ENCODE measurements at regions not wholly inside any gene's neighbourhood (a gene's known extent, or its start where the extent isn't known, plus 50 kb on each side); places are given as distances from the start of the nearest gene placed in this dataset.

DNA sequence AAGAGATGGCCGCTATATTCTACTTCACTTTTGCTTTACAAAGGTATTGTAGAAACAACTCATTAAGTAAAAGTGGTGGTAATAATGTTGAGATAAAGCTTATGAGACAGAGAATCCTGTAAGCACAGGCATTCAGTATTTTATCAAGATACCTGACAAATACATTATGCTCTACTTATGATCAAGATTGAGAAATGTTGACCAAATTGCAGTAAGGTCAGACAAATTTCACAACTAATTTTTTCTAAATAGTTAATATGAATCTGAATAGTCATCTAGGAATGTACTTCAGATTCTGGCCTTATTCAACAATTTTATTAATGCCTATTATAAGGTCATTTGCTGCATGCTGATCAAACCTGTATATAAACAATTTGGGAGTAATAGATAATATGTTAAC, 95.1 kb upstream of the MBNL1 start:
- H3K9me3 ChIP-seq = no peaks in the 10 kb centered on the region
- H3K4me3 ChIP-seq (ENCODE audit: low read depth, low read length) = no peak overlapping the region
- H3K4me1 ChIP-seq = no peaks in the 10 kb centered on the region
- no peaks in the 10 kb centered on the region for H3K36me3 ChIP-seq
- TF ChIP-seq, protein P1, sequence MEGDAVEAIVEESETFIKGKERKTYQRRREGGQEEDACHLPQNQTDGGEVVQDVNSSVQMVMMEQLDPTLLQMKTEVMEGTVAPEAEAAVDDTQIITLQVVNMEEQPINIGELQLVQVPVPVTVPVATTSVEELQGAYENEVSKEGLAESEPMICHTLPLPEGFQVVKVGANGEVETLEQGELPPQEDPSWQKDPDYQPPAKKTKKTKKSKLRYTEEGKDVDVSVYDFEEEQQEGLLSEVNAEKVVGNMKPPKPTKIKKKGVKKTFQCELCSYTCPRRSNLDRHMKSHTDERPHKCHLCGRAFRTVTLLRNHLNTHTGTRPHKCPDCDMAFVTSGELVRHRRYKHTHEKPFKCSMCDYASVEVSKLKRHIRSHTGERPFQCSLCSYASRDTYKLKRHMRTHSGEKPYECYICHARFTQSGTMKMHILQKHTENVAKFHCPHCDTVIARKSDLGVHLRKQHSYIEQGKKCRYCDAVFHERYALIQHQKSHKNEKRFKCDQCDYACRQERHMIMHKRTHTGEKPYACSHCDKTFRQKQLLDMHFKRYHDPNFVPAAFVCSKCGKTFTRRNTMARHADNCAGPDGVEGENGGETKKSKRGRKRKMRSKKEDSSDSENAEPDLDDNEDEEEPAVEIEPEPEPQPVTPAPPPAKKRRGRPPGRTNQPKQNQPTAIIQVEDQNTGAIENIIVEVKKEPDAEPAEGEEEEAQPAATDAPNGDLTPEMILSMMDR (IDR thresholded peaks at IDR 0.05; ENCODE audit: low read depth, low read length) = no peak
- peaks cover 6% of the 10 kb centered on the region for H3K27me3 ChIP-seq
- no peak for DNase-seq

DNA sequence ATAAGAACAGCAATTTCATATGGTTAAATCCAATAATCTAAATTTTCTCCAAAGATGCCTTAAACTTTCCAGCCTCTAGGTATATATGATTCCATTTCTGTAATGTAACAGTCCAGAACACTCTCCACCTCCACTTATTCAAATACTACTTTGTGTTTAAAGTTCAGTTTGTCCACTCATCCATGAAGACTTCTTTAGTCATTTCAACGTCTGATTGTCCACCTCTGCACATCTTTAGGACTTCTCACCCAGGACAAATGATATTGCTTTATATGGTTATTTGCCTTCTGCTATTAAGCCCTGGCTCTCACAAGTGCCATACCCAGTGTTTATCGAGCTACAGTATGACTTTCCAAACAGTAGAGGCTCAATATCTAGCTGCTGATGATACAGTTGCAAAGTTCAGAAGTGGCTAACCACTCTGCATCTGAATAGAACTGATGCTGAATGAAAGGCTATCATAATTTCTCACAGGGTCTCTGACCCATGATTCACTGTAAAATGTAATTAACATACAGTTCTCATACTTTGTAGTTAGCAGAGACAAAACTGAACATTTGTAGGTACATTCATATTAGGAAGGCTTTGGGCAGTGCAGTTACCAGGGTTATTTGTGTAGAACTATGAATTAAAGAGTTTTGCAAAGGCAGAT, 93.7 kb upstream of the MBNL1 start:
- no peaks in the 10 kb centered on the region for H3K9me3 ChIP-seq
- TF ChIP-seq, protein P1 (IDR thresholded peaks at IDR 0.05; ENCODE audit: low read depth, low read length) = no peak
- H3K27me3 ChIP-seq = peaks cover 6% of the 10 kb centered on the region
- no peaks in the 10 kb centered on the region for H3K4me1 ChIP-seq
- no peak for DNase-seq
- H3K4me3 ChIP-seq (ENCODE audit: low read depth, low read length) = no peak overlapping the region
- H3K36me3 ChIP-seq = no peaks in the 10 kb centered on the region

DNA sequence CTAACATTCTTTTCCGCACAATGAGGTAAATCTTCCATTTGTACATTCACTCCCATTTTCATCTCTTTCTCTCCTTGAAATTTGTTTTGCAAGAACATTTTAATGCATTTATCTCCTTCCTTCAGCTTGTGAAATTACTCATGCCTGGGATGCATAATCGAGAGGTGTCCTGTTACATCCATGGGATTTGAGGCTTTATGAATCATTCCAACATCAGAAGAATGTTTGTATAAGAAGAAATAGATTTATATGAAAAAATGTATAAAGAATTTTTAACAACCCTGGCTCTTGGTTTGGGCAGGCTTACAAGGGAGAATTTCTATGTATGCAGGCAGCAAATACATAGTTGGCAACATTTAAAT, 93.2 kb upstream of the MBNL1 start:
- TF ChIP-seq, protein P1 (IDR thresholded peaks at IDR 0.05; ENCODE audit: low read depth, low read length) = no peak
- Histone ChIP-seq H3K4me3 (ENCODE audit: low read depth, low read length) (no peak overlapping the region), H3K27me3 (peaks cover 6% of the 10 kb centered on the region), H3K36me3 (no peaks in the 10 kb centered on the region), H3K4me1 (no peaks in the 10 kb centered on the region), H3K9me3 (no peaks in the 10 kb centered on the region)
- no peak for DNase-seq

DNA sequence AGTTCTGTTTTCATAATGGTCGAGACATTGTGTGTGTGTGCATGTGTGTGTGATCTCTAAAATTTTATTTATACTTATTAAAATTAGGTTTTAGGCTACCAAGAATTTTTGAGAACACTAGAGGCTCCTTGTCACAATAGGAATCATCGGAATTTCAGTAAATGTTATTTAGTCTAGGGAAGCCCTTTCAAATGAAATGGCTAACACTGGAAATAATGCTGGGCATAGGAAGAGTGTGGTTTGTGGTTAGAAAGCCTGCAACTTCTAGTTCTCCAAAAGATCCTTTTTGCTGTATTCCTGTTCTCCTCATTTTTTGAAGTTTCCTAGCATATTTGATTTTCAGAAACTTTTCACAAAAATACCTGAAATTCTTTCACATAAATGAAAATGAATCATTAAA, 92.5 kb upstream of the MBNL1 start:
- TF ChIP-seq, protein P1 (IDR thresholded peaks at IDR 0.05; ENCODE audit: low read depth, low read length) = no peak

DNA sequence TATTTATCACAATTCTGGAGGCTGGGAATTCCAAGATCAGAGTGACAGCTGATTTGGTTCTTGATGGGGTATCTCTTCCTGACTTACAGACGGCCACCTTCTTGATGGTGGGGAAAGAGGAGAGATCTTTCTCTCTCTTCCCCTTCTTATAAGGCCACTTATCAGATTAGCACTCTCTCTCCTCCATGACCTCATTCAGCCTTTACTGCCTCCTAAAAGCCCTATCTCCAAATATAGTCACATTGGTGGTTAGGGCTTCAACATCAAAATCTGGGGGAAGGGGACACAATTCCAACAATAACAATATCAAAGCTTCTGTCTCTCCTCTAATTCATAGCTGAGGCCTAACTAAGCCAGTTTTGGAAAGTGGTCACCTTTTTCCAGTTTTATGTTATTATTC, 91.7 kb upstream of the MBNL1 start:
- Histone ChIP-seq H3K4me3 (ENCODE audit: low read depth, low read length) (no peak overlapping the region), H3K9me3 (no peaks in the 10 kb centered on the region), H3K27me3 (peaks cover 6% of the 10 kb centered on the region), H3K36me3 (no peaks in the 10 kb centered on the region), H3K4me1 (no peaks in the 10 kb centered on the region)
- DNase-seq = no peak
- TF ChIP-seq, protein P1 (IDR thresholded peaks at IDR 0.05; ENCODE audit: low read depth, low read length) = no peak

More for the DNA sequence above, 92.5 kb upstream of the MBNL1 start:
- Histone ChIP-seq H3K36me3 (no peaks in the 10 kb centered on the region), H3K27me3 (peaks cover 6% of the 10 kb centered on the region), H3K4me1 (no peaks in the 10 kb centered on the region), H3K9me3 (no peaks in the 10 kb centered on the region), H3K4me3 (ENCODE audit: low read depth, low read length) (no peak overlapping the region)
- no peak for DNase-seq

DNA sequence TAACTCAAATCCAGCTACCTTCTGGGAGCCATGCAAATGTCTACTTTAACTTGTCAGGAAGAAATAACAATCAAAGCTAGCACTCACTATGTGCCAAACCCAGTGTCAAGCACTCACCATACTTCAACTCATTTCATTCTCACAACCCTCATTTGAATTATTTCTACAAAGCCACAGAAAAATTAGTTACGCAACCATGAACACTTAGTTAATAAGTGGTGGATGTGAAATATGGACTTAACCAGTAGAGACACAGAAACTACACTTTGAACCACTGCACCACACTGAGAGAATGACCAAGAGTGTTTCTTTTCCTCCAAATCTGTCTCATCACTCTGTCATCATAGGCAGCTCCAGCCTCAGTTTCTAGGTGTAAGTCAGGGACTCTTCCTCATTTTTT, 91.0 kb upstream of the MBNL1 start:
- TF ChIP-seq, protein P1 (IDR thresholded peaks at IDR 0.05; ENCODE audit: low read depth, low read length) = no peak
- peaks cover 4% of the 10 kb centered on the region for H3K27me3 ChIP-seq
- no peaks in the 10 kb centered on the region for H3K36me3 ChIP-seq
- no peaks in the 10 kb centered on the region for H3K9me3 ChIP-seq
- H3K4me1 ChIP-seq = no peaks in the 10 kb centered on the region
- DNase-seq = no peak
- no peak overlapping the region for H3K4me3 ChIP-seq (ENCODE audit: low read depth, low read length)
